Left lung (tissue), 4 donors: ENCODE measurements at regions not wholly inside any gene's neighbourhood (a gene's known extent, or its start where the extent isn't known, plus 50 kb on each side); places are given as distances from the start of the nearest gene placed in this dataset.

Experiments
- ATAC-seq: fragments of 200-7000 bp; cut with Tn5 transposase; one replicate; pipeline ENCODE4 v1.9.1; 2020; ENCODE audit warnings: moderate library complexity
- DNase-seq, 4 donors: peaks; one replicate each; pipeline ENCODE4 v3.0.0-alpha.2; 2013 to 2020
- H3K27ac ChIP-seq, 2 donors: fragments of 200-600 bp; sonication (generic) in 1 of 2; one replicate each; pipeline versions ENCODE4 v1.5.0 to v1.8.0; 2020 to 2021
- H3K27me3 ChIP-seq, 2 donors: fragments of 200-600 bp; sonication (generic) in 1 of 2; one replicate each; pipeline versions ENCODE4 v1.5.0 to v1.8.0; 2020 to 2021
- H3K36me3 ChIP-seq, 2 donors: fragments of 200-600 bp; sonication (generic) in 1 of 2; one replicate each; pipeline versions ENCODE4 v1.5.0 to v1.8.0; 2020 to 2021
- H3K4me1 ChIP-seq, 2 donors: fragments of 200-600 bp; one replicate each; pipeline ENCODE4 v1.8.0; 2021
- H3K4me3 ChIP-seq, 2 donors: fragments of 200-600 bp; sonication (generic) in 1 of 2; one replicate each; pipeline versions ENCODE4 v1.5.0 to v1.8.0; 2020 to 2021; ENCODE audit warnings: mild to moderate bottlenecking in 1 of 2
- H3K9me3 ChIP-seq, 2 donors: fragments of 200-600 bp; sonication (generic) in 1 of 2; one replicate each; pipeline versions ENCODE4 v1.5.0 to v1.8.0; 2020 to 2021
- CTCF ChIP-seq, 2 donors: fragments of 200-600 bp; sonication (generic) in 1 of 2; IDR thresholded peaks; one replicate each; pipeline versions ENCODE4 v1.5.0 to v1.8.0; 2021; ENCODE audit warnings: antibody characterized with exemption in 2 of 2
- intact Hi-C, 2 donors: fragments of 100-400 bp; cut with DNase I; formaldehyde crosslinking; loops; one replicate each; pipeline versions ENCODE4 v1.11.2 to v1.14.2; 2022
- donor health status: DM: no; HTN: yes; CAD: no.
- donor health status: DM: no; HTN: no; CAD: no.

GRCh38 chr5:30041831-30042385 lies 1151.6 kb upstream of the CDH6 start:
- Histone ChIP-seq H3K36me3 (no peaks in the 10 kb centered on the region), H3K9me3 (no peaks in the 10 kb centered on the region), H3K27ac (no peak overlapping the region), H3K4me1 (no peaks in the 10 kb centered on the region), H3K4me3 (no peak overlapping the region), H3K27me3 (no peaks in the 10 kb centered on the region)
- DNase-seq: peak in 1 of 4 donors; percentile 36
- intact Hi-C loops: no loop called here
- no peak for TF ChIP-seq CTCF (IDR thresholded peaks at IDR 0.05)
- ATAC-seq: no peak

GRCh38 chr5:30041291-30041690 lies 1152.2 kb upstream of the CDH6 start:
- DNase-seq (no peak), ATAC-seq (no peak)
- no peaks in the 10 kb centered on the region for H3K27me3 ChIP-seq
- H3K36me3 ChIP-seq: no peaks in the 10 kb centered on the region
- H3K4me1 ChIP-seq: no peaks in the 10 kb centered on the region
- H3K9me3 ChIP-seq: no peaks in the 10 kb centered on the region
- H3K4me3 ChIP-seq: no peak overlapping the region
- intact Hi-C loops: no loop called here
- TF ChIP-seq CTCF (IDR thresholded peaks at IDR 0.05): no peak
- no peak overlapping the region for H3K27ac ChIP-seq

- TF ChIP-seq CTCF (IDR thresholded peaks at IDR 0.05): peak in 1 of 2 donors; percentile 20
- peak in 2 of 4 donors; percentile 18 to 56 for DNase-seq
- ATAC-seq: peak; percentile 35
- Histone ChIP-seq H3K9me3 (no peaks in the 10 kb centered on the region), H3K27ac (no peak overlapping the region), H3K36me3 (no peaks in the 10 kb centered on the region), H3K27me3 (no peaks in the 10 kb centered on the region), H3K4me1 (no peaks in the 10 kb centered on the region), H3K4me3 (no peak overlapping the region)
- intact Hi-C loops: no loop called here
Observed at GRCh38 chr5:30040488-30041118, 1152.9 kb upstream of the CDH6 start.

GRCh38 chr5:30039379-30039778 lies 1154.1 kb upstream of the CDH6 start:
- intact Hi-C loops: no loop called here
- no peaks in the 10 kb centered on the region for H3K9me3 ChIP-seq
- no peaks in the 10 kb centered on the region for H3K27me3 ChIP-seq
- DNase-seq (no peak), ATAC-seq (no peak)
- no peak for TF ChIP-seq CTCF (IDR thresholded peaks at IDR 0.05)
- H3K36me3 ChIP-seq: no peaks in the 10 kb centered on the region
- no peak overlapping the region for H3K27ac ChIP-seq
- H3K4me1 ChIP-seq: no peaks in the 10 kb centered on the region
- no peak overlapping the region for H3K4me3 ChIP-seq

GRCh38 chr5:30034870-30035269 lies 1158.6 kb upstream of the CDH6 start:
- DNase-seq (no peak), ATAC-seq (no peak)
- no peaks in the 10 kb centered on the region for H3K9me3 ChIP-seq
- H3K4me1 ChIP-seq: no peaks in the 10 kb centered on the region
- H3K36me3 ChIP-seq: no peaks in the 10 kb centered on the region
- no peak overlapping the region for H3K4me3 ChIP-seq
- no peak for TF ChIP-seq CTCF (IDR thresholded peaks at IDR 0.05)
- intact Hi-C loops: no loop called here
- no peaks in the 10 kb centered on the region for H3K27me3 ChIP-seq
- H3K27ac ChIP-seq: no peak overlapping the region
